HT-29 (cell line): ENCODE measurements at regions not wholly inside any gene's neighbourhood (a gene's known extent, or its start where the extent isn't known, plus 50 kb on each side); places are given as distances from the start of the nearest gene placed in this dataset. TPM values are rescaled to one million over a fixed set of nuclear protein-coding genes. Genes with fewer than 3 reads are reported as not detected.

Experiments
- DNase-seq: peaks from one replicate; pipeline ENCODE4 v3.0.0-alpha.2; 2015; ENCODE audit warnings: low spot score
- small RNA-seq: library from RNA; depleted of rRNA; stranded (forward); fragments of <200 nt; gene quantifications from one replicate; pipeline ENCODE3, GENCODE V24; 2014

DNA sequence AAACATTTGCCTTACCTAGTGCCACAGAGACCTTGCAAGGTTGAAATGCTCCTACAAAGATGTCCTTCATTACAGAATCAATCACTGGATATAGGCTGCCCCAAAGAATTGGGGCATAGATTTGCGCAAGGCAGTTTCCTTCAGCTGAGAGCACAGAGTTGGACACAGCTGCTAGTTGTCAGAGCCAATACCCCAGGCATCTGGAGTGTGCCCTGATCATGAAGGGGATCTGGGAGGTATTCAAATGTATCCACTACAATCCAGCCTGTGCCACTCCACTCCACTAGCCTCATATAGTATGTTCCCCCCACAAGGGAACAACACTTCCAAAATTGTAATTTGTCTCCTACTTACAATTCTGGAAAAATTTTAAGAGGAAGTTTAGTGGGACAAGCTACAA is 62.3 kb upstream of the ITPRID2 start:
- no peak for DNase-seq

DNA sequence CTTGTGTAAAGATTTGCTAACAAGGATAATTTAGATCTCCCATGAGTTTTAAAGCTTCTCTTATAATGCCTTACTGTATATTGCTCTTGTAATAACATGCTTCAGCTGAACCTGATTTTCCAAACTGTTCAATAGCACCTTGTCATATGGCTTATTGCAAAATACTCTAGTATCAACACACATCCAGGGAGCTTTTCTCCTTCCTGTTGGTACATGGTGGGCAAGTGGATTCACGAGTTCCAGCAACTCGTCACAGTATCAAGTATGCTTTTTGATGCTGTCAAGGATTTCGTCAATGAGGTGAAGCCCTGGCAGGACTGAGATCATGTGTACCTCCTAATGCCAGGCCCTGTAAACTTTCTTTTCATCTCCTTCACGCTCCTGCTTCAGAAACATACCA is 59.5 kb upstream of the ITPRID2 start:
- no peak for DNase-seq

DNA sequence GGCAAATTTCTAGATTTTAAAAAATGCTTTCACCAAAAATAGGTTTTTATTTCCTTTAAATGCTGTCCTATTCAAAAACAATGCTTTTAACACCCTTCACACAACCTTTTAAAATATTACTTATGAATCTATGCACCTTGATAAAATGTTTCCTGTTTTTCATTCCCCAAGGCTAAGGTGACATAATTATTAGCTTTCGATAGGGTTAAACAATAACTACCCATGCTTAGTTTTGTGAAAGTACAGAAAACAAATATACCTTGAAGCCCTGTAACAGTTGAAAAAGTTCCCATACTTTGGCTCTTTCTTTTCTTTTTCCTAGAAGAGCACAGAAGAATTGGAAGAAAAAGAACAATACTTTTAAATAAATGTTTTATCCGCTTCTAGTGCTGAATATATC is 54.9 kb upstream of the ITPRID2 start:
- DNase-seq: no peak

DNA sequence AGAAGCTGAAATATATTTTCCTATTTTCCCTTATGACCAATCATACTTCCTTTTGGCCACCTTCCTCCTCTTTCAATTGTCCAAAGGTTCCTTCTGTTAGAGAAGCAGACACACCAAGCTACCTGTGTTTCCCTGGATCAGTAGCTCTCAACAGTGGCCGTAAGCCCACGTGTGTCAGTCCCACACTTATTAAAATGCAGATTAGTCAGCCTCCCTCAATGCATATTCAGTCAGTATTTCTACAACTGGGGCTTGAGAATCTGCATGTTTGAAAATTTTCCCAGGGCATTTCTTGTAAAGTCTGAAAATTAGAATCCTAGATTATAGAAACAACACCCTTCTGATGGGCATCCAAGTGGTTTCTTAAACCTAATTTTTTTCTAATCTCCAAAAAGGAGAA is 54.0 kb upstream of the ITPRID2 start:
- no peak for DNase-seq

DNA sequence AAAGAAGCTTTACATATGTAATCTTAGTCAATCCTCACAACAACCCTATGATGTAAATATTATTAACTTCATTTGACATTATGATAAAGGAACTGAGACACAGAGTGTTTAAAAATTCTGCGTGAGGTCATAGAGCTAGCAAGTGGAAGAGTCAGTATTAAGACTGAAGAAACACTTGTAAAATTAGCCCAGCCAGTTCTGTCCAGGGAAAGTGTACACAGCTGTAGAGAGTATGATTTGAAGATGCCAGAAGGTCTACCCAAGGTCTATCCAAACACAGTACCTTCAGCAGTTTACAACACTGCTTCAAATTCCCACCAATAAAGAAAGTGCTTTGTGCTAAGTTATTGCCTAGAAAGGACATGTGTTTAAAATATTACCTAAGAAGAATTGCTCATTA is 51.7 kb upstream of the ITPRID2 start:
- DNase-seq: no peak

DNA sequence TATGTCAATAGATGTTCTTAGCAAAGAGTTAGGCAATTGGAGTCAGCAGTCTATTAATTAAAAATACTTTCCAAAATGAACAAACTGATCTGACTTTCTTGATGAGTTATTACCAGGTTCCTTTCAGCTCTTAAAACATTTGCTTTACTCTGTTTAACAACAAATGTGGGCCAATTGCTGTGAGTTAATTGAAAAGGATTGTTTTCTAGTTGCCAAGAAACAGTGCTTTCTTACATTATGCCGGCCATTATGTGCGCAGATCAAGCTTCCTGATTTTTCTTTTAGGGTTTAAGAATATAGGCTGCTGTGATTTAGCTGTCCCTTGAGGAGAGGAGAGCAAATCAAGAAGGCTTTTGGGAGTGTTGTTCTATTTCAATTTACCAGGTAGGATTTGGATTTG is 50.5 kb upstream of the ITPRID2 start:
- DNase-seq: no peak

Small RNAs in the stretch of these regions (small RNA-seq; reads per million reads assigned to genes)
- not detected for gene RNU6ATAC19P
